GM21717 (cell line): ENCODE measurements at regions not wholly inside any gene's neighbourhood (a gene's known extent, or its start where the extent isn't known, plus 50 kb on each side); places are given as distances from the start of the nearest gene placed in this dataset.

Experiments
- ATAC-seq: cut with Tn5 transposase; IDR thresholded peaks from one replicate; pipeline ENCODE4 v1.9.1; 2021; ENCODE audit warnings: mild to moderate bottlenecking, moderate library complexity; ENCODE audit not compliant: unreplicated experiment

DNA sequence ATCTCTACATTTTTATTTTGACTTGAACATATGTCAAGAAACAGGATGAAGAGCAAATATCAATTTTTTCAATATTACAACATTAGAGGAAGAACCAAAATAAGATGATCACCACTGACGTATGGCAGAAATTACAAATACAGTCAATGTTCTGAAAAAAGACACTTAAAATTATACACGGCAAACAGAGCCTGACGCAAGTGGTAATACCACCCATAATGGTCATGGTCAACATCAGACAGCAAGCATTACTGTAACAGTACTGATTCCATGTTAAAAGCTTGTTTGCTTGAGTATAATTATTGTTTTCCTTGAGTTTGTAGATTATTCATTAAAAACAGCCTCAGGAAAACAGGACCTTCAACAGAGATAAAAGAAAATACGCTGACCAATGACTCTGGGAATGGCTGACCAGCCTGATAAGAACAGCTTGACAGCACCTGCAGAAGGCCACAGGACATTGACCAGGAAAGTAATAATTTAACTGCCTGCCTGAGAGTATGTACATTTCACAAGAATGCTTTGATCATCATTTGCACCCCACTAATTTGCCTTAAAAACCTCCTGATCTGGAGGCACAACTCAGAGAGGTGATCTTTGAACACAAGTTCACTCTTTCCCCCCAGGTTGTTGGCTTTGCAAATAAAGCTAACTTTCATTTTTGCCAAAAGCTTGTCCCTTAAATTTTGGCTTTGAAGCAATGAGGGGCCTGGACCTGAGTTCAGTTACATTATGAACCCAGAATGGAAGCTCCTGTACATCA lies 187.3 kb downstream of the IPO8 start:
- no peak for ATAC-seq

DNA sequence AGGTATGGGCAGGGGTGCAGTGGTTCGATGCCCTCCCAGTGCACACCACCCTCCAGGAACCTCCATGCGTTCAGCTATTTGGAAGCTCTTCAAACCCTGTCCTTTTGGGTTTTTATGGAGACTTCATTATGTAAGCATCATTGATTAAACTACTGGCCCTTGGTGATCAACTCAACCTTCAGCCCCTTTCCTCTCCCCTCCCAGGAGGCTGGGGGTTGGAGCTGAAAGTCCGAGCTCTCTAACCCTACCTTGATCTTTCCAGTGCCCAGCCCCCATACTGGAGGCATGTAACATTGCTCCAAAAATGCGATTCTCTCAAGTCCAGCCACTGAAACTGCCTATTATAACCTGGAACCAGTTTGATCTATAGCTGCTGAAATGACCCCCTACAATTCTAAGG lies 188.1 kb downstream of the IPO8 start:
- no peak for ATAC-seq

DNA sequence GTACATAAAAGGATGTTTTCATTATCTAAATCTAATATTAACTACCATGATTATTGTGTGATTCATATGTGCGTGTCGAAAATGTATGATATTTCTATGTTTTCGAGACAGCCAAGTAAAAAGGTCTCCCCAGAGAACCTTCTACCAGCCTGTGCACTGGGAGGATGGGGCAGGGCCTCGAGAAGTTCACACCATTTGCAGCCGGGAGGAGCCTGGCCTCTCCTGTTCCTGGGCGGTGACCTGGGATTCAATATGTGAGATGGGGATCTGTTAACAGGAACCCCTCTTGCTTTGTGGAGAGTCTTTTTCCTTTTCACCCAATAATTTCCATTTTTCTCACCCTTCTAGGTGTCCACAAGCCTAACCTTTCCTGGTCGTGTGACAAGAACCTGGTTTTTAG lies 189.3 kb downstream of the IPO8 start:
- no peak for ATAC-seq

DNA sequence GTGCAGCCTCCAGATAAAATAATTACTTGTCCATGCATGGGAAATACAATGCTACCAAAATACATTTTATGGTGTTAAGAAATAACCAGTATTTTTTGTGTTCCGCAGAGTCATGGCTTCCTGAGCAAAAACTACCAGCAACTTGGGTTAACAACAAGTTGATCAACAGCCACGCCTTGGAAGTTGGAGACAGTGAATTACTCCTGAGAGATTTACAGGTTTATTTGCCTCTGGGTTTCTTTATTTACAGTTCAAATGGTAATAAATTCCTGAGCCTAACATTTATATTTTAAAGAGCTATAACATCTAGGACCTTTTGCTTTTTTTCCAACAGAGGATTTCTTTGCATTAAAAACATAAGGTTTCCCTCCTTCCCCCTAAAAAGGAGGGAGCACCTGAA lies 194.0 kb downstream of the IPO8 start:
- no peak for ATAC-seq

DNA sequence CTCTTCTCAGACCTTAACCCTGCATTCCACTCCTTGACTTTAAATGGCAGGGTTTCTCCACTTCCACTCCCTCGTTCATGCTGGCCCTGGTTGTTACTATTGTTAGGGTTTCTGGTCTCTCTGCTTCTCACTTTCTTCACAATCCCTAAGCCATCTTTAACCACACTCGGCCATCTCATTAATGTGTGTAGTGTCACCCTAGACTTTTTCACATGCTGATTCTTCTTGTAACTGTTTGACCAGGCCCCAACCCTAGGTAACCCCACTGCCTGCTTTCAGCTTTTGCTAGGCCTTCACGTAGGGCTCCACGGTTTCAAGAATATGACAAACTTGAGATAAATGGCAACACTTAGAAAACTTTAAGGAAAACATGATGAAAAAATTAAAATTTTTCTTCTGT lies 195.1 kb downstream of the IPO8 start:
- no peak for ATAC-seq

DNA sequence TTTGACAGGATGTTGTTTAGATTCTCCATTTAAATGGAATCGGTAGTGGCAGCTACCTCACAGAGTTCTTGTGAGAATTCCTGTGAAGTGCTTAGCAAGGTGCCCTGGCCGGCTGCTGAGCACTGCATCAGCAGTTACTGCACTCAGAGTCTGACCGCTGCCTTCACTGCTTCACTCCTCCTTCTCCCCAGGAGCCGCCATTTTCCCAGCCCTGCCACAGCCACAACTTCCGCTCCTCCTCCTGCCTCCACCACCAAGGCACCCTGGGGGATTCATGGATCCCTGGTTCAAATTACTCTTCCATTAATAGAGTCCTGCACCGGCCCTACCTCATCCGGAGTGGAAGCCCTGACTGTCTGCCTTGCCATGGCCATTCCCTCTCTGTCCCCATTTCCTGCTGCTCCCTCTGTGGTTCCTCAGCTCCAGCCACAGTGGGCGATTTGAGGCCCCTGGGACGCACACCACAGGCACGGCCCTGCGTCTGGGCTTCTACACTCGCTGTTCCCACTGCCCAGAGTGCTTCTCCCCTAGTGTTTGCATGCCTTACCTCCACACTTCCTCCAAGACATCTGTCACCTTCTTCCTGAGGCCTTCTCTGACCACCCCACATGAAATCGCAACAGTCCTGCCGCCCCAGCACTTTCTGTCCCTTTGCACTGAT lies 210.3 kb downstream of the IPO8 start:
- ATAC-seq, result no peak

DNA sequence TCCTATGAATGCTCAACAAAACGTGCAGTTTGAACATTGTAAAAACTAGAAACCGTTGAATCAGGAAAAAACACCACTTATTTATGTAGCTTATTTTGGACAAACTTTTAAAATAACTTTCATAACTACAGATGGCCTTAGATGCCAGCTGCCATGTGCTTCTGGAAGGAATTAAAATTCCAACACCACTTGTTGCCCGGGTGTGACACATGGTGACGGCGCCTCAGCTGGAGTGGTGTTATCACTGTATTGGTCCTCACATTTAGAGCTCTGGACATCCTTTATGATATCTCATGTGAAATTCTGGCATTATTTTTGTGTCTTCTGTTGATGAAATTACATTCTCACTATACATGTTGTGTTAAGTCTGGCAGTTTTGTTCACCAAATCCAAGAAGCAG lies 211.0 kb downstream of the IPO8 start:
- ATAC-seq, result no peak

DNA sequence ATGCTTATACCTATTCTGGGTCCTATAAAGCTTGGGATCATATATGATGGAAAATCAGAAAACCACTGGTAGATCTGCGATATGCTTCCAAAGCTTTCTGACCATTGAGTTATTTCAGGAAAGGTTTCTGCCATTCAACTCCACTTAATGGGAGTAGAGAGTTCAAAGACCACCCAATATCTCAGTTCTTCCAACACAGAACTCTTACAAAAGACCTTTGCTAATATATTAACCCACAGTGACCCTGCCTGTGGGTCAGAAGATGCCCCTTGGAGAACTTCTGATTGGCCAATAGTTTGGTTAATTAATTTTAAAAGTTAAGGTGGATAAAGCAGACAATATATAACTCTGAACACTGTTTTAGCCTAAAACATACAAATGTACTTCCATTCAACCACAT lies 213.0 kb downstream of the IPO8 start:
- no peak for ATAC-seq

DNA sequence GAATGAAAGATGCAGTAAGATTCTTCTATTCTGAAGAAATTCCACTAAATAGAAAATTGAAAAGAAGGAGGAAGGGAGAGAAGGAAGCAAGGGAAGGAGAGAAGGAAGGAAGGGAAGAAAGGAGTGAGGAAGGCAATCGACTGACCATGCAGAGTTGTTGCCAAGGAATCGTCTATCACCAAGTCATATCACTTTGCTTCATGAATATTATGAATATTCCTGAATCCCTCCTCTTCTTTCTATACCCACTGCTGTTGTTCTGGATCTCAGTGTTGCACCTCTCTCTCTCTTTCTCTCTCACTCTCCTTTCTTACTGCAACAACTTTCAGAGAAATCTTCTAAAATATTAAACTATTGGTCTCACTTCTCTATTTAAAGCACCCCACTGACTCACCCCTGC lies 222.4 kb downstream of the IPO8 start:
- no peak for ATAC-seq

DNA sequence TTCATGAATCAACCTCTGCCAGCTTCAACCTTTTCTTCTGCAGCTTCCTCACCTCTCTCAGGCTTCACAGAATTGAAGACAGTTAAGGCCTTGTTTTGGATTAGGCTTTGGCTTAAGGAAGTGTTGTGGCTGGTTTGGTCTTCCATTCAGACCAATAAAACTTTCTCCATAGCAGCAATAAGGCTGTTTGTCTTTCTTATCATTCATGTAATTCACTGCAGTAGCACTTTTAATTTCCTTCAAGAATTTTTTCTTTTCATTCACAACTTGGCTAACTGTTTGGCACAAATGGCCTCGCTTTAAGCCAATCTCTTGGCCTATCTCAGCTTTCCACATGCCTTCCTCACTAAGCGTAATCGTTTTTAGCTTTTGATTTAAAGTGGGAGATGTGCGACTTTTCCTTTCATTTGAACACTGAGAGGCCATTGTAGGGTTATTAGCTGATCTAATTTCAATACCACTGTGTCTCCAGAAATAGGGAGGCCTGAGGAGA lies 229.5 kb downstream of the IPO8 start:
- no peak for ATAC-seq

DNA sequence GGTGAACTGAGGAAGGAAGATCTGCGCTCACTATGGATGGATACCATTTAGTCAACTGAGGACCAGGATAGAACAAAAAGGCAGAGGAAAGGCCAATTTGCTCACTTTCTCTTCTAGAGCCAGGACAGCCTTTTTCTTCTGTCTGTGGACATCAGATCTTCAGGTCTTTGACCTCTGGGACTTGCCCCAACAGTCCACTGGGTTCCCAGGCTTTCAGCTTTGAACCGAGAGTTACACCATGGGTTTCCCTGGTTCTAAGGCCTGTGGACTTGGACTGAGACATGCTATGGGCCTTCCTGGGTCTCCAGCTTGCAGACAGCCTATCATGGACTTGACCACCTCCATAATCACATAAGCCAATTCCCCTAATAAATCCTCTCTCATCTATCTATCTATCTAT lies 232.0 kb downstream of the IPO8 start:
- no peak for ATAC-seq

DNA sequence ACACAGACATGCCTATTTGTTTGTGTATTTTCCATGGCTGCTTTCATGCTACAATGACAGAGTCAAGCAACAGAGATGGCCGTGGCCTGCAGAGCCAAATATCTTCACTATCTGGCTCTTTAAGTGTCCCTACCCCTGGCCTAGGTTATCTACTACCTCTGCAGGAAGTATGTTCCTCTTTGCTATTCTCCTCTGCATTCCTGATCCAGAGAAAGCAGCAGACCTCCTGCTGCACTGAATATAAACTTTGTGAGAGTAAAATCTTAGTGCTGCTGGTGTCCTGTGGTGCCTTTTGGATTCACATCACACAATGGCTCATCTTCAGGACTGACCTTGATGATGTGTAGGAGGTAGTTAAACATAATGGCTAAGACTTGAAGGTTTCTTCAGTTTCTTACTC lies 233.4 kb downstream of the IPO8 start:
- no peak for ATAC-seq

DNA sequence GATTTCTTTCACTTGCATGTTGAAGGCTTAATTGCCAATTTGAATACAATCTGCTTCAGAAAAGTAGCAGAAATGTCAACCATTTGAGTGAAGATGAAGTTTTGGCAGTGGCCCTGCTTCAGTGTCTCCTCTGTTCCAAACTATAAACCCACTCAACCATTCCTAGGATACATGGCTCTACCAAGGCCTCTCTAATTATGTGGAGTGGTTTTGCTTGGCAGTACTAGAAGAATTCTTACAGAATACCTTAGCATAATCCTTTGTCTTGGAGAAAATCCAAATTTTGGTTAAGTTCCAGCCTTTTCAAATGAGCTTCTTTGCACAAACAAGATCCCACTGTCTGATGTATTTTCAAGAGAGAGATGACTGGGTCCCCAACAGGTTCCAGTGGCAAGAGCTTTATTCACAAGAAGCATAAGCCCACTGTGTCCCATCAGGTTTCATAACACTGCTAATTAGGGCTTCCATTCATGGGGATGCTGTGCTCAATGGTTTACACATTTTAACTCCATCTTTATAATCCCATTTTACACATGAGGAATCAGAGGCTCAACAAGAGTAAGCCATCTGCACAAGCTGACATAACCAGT lies 234.5 kb downstream of the IPO8 start:
- ATAC-seq, result no peak

DNA sequence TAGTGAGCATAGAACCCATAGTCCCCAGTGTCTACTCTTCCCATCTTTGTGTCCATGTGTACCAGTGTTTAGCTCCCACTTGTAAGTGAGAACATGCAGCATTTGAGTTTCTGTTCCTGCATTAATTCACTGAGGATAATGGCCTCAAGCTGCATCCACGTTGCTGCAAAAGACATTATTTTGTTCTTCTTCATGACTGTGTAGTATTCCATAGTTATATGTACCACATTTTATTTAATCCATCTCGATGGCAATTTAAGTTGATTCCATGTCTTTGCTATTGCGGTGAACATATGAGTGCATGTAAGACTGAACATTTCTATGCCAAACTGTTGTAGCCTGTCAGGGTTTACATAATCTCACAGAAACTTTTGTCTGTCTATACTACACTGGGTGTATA lies 237.2 kb downstream of the IPO8 start:
- no peak for ATAC-seq

DNA sequence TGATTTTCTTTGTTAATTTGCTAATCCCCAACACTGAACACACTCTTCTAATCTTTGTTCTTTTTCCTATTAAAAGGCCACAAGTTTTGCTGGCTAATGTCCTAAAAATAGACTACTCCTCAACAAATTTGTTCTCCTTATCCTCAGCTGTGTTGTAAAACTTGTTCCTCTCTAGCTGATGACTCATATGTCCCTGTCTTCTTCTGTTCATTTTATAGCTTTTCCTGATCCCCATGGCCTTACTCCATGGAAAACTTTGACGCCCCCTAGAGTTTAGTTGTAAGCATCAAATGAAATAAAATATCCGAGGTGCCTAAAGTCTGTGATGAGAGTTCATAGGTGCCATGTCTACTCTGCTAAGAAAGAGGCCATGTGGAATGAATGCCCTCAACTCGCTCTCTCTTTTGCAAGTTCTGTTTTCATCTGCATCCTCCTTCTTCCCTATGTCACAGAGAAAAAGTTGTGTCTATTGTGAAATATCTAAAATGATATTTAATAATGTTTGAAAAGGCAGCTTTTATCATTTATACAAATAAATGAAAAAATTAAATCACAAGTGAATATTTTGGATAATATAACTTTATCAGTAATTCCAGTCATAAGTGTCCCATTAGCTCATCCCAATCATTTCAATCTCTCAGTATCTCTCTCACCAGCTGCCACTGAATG lies 237.9 kb downstream of the IPO8 start:
- ATAC-seq, result no peak

DNA sequence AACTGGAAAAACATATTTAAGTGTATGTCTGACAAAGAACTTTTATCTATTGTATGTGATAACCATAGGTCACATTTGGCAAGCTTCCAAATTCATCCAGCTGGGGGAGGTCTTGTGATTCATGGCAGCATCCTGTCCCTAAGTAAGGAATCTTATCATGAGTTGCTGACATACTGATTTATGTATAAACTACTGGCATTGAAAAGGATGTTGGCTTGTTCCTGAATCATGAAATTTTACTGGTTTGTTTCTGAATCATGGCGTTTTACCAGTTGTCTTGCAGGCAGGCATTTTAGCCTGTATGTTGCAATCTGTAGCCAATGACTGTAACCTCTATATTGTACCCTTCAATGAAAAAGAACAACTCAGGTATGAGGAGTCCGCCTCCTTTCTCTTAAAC lies 244.8 kb downstream of the IPO8 start:
- no peak for ATAC-seq

DNA sequence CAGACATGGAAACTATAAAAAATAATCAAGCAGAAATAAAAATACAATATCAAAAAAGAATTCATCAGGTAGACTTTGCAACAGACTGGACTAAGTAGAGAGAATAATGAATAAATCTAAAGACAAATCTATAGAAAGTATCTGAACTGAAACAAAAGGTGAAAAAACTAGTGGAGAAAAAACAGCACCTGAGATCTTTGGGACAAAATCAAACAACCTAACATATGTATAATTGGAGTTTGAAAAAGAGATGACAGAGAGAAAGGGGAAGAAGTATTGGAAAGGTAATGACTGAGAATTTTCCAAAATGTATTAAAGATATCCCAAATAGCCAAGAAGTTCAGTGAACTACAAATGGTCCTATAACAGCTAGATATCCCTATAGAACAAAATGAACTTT lies 245.4 kb downstream of the IPO8 start:
- no peak for ATAC-seq

DNA sequence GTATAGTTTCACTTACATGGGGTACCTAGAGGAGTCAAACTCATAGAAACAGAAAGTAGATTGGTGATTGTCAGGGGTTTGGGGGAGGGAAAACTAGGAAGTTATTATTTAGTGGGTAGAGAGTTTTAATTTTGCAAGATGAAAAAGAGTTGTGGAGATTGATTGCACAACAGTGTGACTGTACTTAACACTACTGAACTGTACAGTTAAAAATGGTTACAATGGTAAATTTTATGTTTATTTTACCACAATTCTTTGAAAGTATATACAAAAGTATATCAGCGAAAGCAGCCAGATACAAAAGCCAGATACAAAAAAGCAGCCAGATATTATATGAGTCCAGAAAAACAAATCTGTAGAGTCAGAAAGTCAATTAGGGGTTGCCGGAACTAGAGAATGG lies 247.6 kb downstream of the IPO8 start:
- ATAC-seq, result no peak

DNA sequence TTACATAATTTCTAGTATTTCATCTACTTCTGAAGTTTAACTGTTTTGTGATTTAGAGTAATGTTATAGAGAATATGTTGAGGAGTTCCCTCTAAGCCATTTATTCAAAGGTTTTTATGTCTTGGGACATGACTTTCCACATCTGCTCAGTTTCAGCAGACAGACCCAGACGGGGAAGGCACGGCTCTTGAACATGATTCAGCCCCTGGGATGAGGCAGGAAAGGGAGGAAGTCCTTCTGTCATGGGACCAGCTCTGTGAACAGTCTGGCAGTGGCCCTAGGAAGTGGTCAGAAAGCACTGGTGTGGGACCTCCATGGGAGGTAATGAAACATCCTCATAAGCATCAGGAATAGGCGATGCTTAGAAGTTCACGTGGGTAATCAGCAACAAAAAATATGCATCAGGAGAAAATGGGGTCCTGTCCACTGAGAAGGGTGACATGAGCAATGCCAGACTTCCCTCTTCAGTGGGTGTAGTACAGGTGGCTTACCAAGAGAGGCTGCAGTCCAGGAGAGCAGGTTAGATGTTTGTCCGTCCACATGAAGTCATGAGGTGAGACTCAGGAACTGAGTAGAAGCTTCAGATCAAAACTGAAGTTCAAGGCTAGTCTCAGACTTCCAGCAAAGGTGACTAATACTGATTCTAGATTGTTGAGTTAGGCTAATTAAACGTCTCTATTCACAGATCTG lies 248.5 kb downstream of the IPO8 start:
- no peak for ATAC-seq

DNA sequence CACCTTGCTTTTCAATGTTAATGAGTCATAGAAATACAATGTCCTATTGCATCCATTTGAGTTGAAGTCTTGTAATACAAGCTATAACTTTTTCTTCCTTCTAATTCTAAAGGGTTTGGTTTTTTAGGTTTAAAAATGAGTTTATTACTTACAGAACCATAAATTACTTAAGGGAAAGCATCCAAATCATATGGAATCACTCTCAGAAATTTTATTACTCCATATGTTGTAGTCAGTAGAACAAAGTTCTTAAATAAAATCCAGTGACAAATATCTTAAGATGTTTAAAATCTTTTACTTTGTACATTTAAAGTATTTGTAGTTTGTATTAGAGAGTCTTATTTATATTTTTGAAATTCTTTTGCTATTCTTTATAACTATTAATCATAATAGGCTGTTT lies 253.2 kb downstream of the IPO8 start:
- ATAC-seq, result no peak
